ENCODE measurements at regions not wholly inside any gene's neighbourhood (a gene's known extent, or its start where the extent isn't known, plus 50 kb on each side); places are given as distances from the start of the nearest gene placed in this dataset.

- Histone ChIP-seq H2BK12ac (ENCODE audit: low read length in 2 of 2) (no peak overlapping the region), H4K8ac (ENCODE audit: low read length) (no peak overlapping the region), H3K23ac (ENCODE audit: low read length in 2 of 2) (no peak overlapping the region), H2BK15ac (ENCODE audit: low read depth, poor library complexity, severe bottlenecking) (no peak overlapping the region), H3K4me1 (ENCODE audit: control insufficient read depth, insufficient read depth, low read depth, low read length) (peaks cover 2% of the 10 kb centered on the region), H3K27me3 (ENCODE audit: control insufficient read depth in 1 of 2, insufficient read depth in 1 of 2, low read length in 2 of 2) (no peaks in the 10 kb centered on the region), H3K36me3 (ENCODE audit: control insufficient read depth in 1 of 2, insufficient read depth in 2 of 2, low read depth in 1 of 2, low read length in 2 of 2) (no peaks in the 10 kb centered on the region), H2BK5ac (ENCODE audit: low read depth, low read length, poor library complexity, severe bottlenecking) (no peak overlapping the region), H2AK5ac (ENCODE audit: low read length, severe bottlenecking) (no peak overlapping the region), H3K9ac (ENCODE audit: low read length) (no peak overlapping the region), H3K79me1 (replicated peaks; ENCODE audit: low read length, poor library complexity, severe bottlenecking) (no peaks in the 10 kb centered on the region), H3K4me3 (ENCODE audit: insufficient read depth in 1 of 2, low read depth in 1 of 2, low read length in 2 of 2) (no peak overlapping the region), H3K27ac (ENCODE audit: low read length, poor library complexity, severe bottlenecking) (no peak overlapping the region), H3K4me2 (ENCODE audit: low read length, poor library complexity, severe bottlenecking) (no peak overlapping the region), H3K18ac (ENCODE audit: low read depth in 1 of 2, low read length in 2 of 2) (no peak overlapping the region), H3K9me3 (ENCODE audit: control insufficient read depth, low read length) (peaks cover 5% of the 10 kb centered on the region), H2AFZ (ENCODE audit: low read depth, low read length) (no peak overlapping the region), H3K14ac (ENCODE audit: low read length in 2 of 2) (no peak overlapping the region), H3K4ac (ENCODE audit: low read depth in 1 of 2, low read length in 2 of 2) (no peak overlapping the region), H4K91ac (ENCODE audit: low read length) (no peak overlapping the region), H2BK120ac (ENCODE audit: low read depth, low read length) (no peak overlapping the region)
- no peak for DNase-seq
- 88% methylated on average over 2 of the region's 2 CpGs for WGBS
Observed at GRCh38 chr3:157782236-157782635, 279.0 kb upstream of the VEPH1 start.

DNA sequence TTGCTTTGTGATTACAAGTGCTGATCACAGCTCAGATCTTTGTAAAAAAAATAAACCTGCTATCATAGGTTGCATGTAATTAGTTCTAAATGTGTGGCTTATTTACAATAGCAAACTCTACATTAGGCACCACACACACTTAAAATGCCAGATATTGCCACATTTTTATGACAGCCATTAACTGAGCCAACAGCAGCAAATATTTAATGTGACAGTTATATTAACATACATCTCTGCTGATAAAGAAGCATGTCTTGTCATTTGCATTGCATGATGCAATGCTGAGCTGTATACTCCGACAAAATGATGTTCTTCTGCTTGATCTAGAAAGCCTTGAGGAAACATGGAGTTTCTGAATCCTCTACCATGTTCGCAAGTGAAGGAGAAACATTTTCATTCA is 273.6 kb upstream of the VEPH1 start:
- no peak overlapping the region for H2BK120ac ChIP-seq (ENCODE audit: low read depth, low read length)
- H3K18ac ChIP-seq (ENCODE audit: low read depth in 1 of 2, low read length in 2 of 2) = no peak overlapping the region
- 90% methylated on average over 2 of the region's 2 CpGs for WGBS
- H3K9ac ChIP-seq (ENCODE audit: low read length) = no peak overlapping the region
- no peak overlapping the region for H2AK5ac ChIP-seq (ENCODE audit: low read length, severe bottlenecking)
- H2BK12ac ChIP-seq (ENCODE audit: low read length in 2 of 2) = no peak overlapping the region
- no peak overlapping the region for H2AFZ ChIP-seq (ENCODE audit: low read depth, low read length)
- H3K4ac ChIP-seq (ENCODE audit: low read depth in 1 of 2, low read length in 2 of 2) = no peak overlapping the region
- no peak overlapping the region for H3K27ac ChIP-seq (ENCODE audit: low read length, poor library complexity, severe bottlenecking)
- no peaks in the 10 kb centered on the region for H3K4me1 ChIP-seq (ENCODE audit: control insufficient read depth, insufficient read depth, low read depth, low read length)
- H3K9me3 ChIP-seq (ENCODE audit: control insufficient read depth, low read length) = peaks cover 5% of the 10 kb centered on the region
- no peak overlapping the region for H3K23ac ChIP-seq (ENCODE audit: low read length in 2 of 2)
- H3K27me3 ChIP-seq (ENCODE audit: control insufficient read depth in 1 of 2, insufficient read depth in 1 of 2, low read length in 2 of 2) = no peaks in the 10 kb centered on the region
- no peak overlapping the region for H4K8ac ChIP-seq (ENCODE audit: low read length)
- no peak overlapping the region for H3K4me2 ChIP-seq (ENCODE audit: low read length, poor library complexity, severe bottlenecking)
- H4K91ac ChIP-seq (ENCODE audit: low read length) = no peak overlapping the region
- no peak overlapping the region for H3K4me3 ChIP-seq (ENCODE audit: insufficient read depth in 1 of 2, low read depth in 1 of 2, low read length in 2 of 2)
- no peak overlapping the region for H2BK15ac ChIP-seq (ENCODE audit: low read depth, poor library complexity, severe bottlenecking)
- no peaks in the 10 kb centered on the region for H3K36me3 ChIP-seq (ENCODE audit: control insufficient read depth in 1 of 2, insufficient read depth in 2 of 2, low read depth in 1 of 2, low read length in 2 of 2)
- no peak overlapping the region for H3K14ac ChIP-seq (ENCODE audit: low read length in 2 of 2)
- no peaks in the 10 kb centered on the region for H3K79me1 ChIP-seq (replicated peaks; ENCODE audit: low read length, poor library complexity, severe bottlenecking)
- DNase-seq = no peak
- H2BK5ac ChIP-seq (ENCODE audit: low read depth, low read length, poor library complexity, severe bottlenecking) = no peak overlapping the region

DNA sequence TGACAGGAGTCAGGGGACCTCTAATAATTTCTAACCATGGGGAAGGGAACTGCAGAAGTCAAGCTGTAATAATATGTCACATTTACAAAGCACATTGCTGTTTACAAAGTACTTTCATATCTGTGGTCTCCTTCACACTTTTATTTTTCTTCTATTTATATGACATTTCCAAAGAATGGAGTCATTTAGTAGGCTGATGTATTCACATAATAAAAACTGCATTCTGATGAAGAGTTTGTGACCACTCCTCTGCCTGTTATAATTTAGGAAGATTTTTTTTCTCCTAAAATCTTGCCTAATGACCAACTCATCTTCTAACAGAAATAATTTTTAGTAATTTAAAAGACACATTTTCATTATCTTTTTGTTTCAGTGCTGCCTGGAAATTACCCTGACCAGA is 272.2 kb upstream of the VEPH1 start:
- no peak overlapping the region for H3K4me3 ChIP-seq (ENCODE audit: insufficient read depth in 1 of 2, low read depth in 1 of 2, low read length in 2 of 2)
- H3K36me3 ChIP-seq (ENCODE audit: control insufficient read depth in 1 of 2, insufficient read depth in 2 of 2, low read depth in 1 of 2, low read length in 2 of 2) = no peaks in the 10 kb centered on the region
- H2AFZ ChIP-seq (ENCODE audit: low read depth, low read length) = no peak overlapping the region

GRCh38 chr3:157769378-157769777 is 266.2 kb upstream of the VEPH1 start:
- H2BK5ac ChIP-seq (ENCODE audit: low read depth, low read length, poor library complexity, severe bottlenecking) = no peak overlapping the region
- no peaks in the 10 kb centered on the region for H3K79me1 ChIP-seq (replicated peaks; ENCODE audit: low read length, poor library complexity, severe bottlenecking)
- H3K4ac ChIP-seq (ENCODE audit: low read depth in 1 of 2, low read length in 2 of 2) = no peak overlapping the region
- no peaks in the 10 kb centered on the region for H3K4me1 ChIP-seq (ENCODE audit: control insufficient read depth, insufficient read depth, low read depth, low read length)
- 47% methylated on average over 1 of the region's 1 CpG for WGBS
- H3K9ac ChIP-seq (ENCODE audit: low read length) = no peak overlapping the region
- no peak overlapping the region for H3K27ac ChIP-seq (ENCODE audit: low read length, poor library complexity, severe bottlenecking)
- H3K9me3 ChIP-seq (ENCODE audit: control insufficient read depth, low read length) = no peaks in the 10 kb centered on the region
- H3K27me3 ChIP-seq (ENCODE audit: control insufficient read depth in 1 of 2, insufficient read depth in 1 of 2, low read length in 2 of 2) = peaks cover 0 to under 1% of the 10 kb centered on the region in 2 experiments
- H2BK12ac ChIP-seq (ENCODE audit: low read length in 2 of 2) = no peak overlapping the region
- H2AFZ ChIP-seq (ENCODE audit: low read depth, low read length) = no peak overlapping the region
- DNase-seq = no peak
- H3K4me3 ChIP-seq (ENCODE audit: insufficient read depth in 1 of 2, low read depth in 1 of 2, low read length in 2 of 2) = no peak overlapping the region
- no peak overlapping the region for H4K91ac ChIP-seq (ENCODE audit: low read length)
- no peaks in the 10 kb centered on the region for H3K36me3 ChIP-seq (ENCODE audit: control insufficient read depth in 1 of 2, insufficient read depth in 2 of 2, low read depth in 1 of 2, low read length in 2 of 2)
- no peak overlapping the region for H2AK5ac ChIP-seq (ENCODE audit: low read length, severe bottlenecking)
- no peak overlapping the region for H2BK120ac ChIP-seq (ENCODE audit: low read depth, low read length)
- no peak overlapping the region for H3K18ac ChIP-seq (ENCODE audit: low read depth in 1 of 2, low read length in 2 of 2)
- no peak overlapping the region for H3K23ac ChIP-seq (ENCODE audit: low read length in 2 of 2)
- no peak overlapping the region for H2BK15ac ChIP-seq (ENCODE audit: low read depth, poor library complexity, severe bottlenecking)
- H3K14ac ChIP-seq (ENCODE audit: low read length in 2 of 2) = no peak overlapping the region
- no peak overlapping the region for H3K4me2 ChIP-seq (ENCODE audit: low read length, poor library complexity, severe bottlenecking)
- no peak overlapping the region for H4K8ac ChIP-seq (ENCODE audit: low read length)

More for the DNA sequence above, 272.2 kb upstream of the VEPH1 start:
- H3K18ac ChIP-seq (ENCODE audit: low read depth in 1 of 2, low read length in 2 of 2) = no peak overlapping the region
- H3K14ac ChIP-seq (ENCODE audit: low read length in 2 of 2) = no peak overlapping the region
- no peak overlapping the region for H2BK15ac ChIP-seq (ENCODE audit: low read depth, poor library complexity, severe bottlenecking)
- H2AK5ac ChIP-seq (ENCODE audit: low read length, severe bottlenecking) = no peak overlapping the region
- no peak overlapping the region for H3K23ac ChIP-seq (ENCODE audit: low read length in 2 of 2)
- no peak overlapping the region for H3K4me2 ChIP-seq (ENCODE audit: low read length, poor library complexity, severe bottlenecking)
- H3K4me1 ChIP-seq (ENCODE audit: control insufficient read depth, insufficient read depth, low read depth, low read length) = no peaks in the 10 kb centered on the region
- H3K9me3 ChIP-seq (ENCODE audit: control insufficient read depth, low read length) = peaks cover 5% of the 10 kb centered on the region
- DNase-seq = no peak
- H2BK5ac ChIP-seq (ENCODE audit: low read depth, low read length, poor library complexity, severe bottlenecking) = no peak overlapping the region
- no peaks in the 10 kb centered on the region for H3K79me1 ChIP-seq (replicated peaks; ENCODE audit: low read length, poor library complexity, severe bottlenecking)
- H3K27ac ChIP-seq (ENCODE audit: low read length, poor library complexity, severe bottlenecking) = no peak overlapping the region
- H4K8ac ChIP-seq (ENCODE audit: low read length) = no peak overlapping the region
- H3K27me3 ChIP-seq (ENCODE audit: control insufficient read depth in 1 of 2, insufficient read depth in 1 of 2, low read length in 2 of 2) = no peaks in the 10 kb centered on the region
- no peak overlapping the region for H2BK120ac ChIP-seq (ENCODE audit: low read depth, low read length)
- no peak overlapping the region for H3K9ac ChIP-seq (ENCODE audit: low read length)
- no peak overlapping the region for H3K4ac ChIP-seq (ENCODE audit: low read depth in 1 of 2, low read length in 2 of 2)
- H4K91ac ChIP-seq (ENCODE audit: low read length) = no peak overlapping the region
- no peak overlapping the region for H2BK12ac ChIP-seq (ENCODE audit: low read length in 2 of 2)

Measured in mesenchymal stem cell (in vitro differentiated cells and primary cell).